Vagina (tissue), 2 donors: ENCODE measurements at regions not wholly inside any gene's neighbourhood (a gene's known extent, or its start where the extent isn't known, plus 50 kb on each side); places are given as distances from the start of the nearest gene placed in this dataset.

Source experiments
- CTCF ChIP-seq, 3 experiments: fragments of 450-650 bp in 2 of 3; fragments of 200-600 bp in 1 of 3; sonication (generic) in 1 of 3; IDR thresholded peaks; one replicate each; pipeline ENCODE4 v1.5.1; 2017 to 2019; ENCODE audit warnings: antibody characterized with exemption in 3 of 3, mild to moderate bottlenecking in 2 of 3, moderate library complexity in 2 of 3
- POLR2A ChIP-seq, 2 donors: fragments of 450-650 bp; IDR thresholded peaks; one replicate each; pipeline ENCODE4 v1.6.1; 2017; ENCODE audit warnings: antibody characterized with exemption in 2 of 2, mild to moderate bottlenecking in 2 of 2, moderate library complexity in 2 of 2
- POLR2AphosphoS5 ChIP-seq, 2 donors: sonication (generic); formaldehyde crosslinking; IDR thresholded peaks; one replicate each; pipeline ENCODE4 v1.9.0; 2017; ENCODE audit warnings: antibody characterized with exemption in 2 of 2, mild to moderate bottlenecking in 2 of 2, low read depth in 1 of 2; ENCODE audit not compliant: insufficient read depth in 1 of 2

GRCh38 chr2:136487421-136487820, 277.9 kb upstream of the THSD7B start:
- TF ChIP-seq POLR2A (IDR thresholded peaks at IDR 0.05) = no peak
- no peak for TF ChIP-seq CTCF (IDR thresholded peaks at IDR 0.05)
- TF ChIP-seq POLR2AphosphoS5 (IDR thresholded peaks at IDR 0.05; ENCODE audit: insufficient read depth in 1 of 2, low read depth in 1 of 2) = no peak
